ENCODE measurements at regions not wholly inside any gene's neighbourhood (a gene's known extent, or its start where the extent isn't known, plus 50 kb on each side); places are given as distances from the start of the nearest gene placed in this dataset.

GRCh38 chr18:44175891-44176290 lies 504.8 kb upstream of the SETBP1 start:
- TF ChIP-seq CTCF (IDR thresholded peaks at IDR 0.05; ENCODE audit: insufficient read depth, low read length, poor library complexity, severe bottlenecking) = no peak
- TF ChIP-seq EZH2phosphoT487 (conservative IDR thresholded peaks at IDR 0.05; ENCODE audit: low read length) = no peak

Data from SU-DHL-6 (cell line).